ENCODE measurements at regions not wholly inside any gene's neighbourhood (a gene's known extent, or its start where the extent isn't known, plus 50 kb on each side); places are given as distances from the start of the nearest gene placed in this dataset.

DNA sequence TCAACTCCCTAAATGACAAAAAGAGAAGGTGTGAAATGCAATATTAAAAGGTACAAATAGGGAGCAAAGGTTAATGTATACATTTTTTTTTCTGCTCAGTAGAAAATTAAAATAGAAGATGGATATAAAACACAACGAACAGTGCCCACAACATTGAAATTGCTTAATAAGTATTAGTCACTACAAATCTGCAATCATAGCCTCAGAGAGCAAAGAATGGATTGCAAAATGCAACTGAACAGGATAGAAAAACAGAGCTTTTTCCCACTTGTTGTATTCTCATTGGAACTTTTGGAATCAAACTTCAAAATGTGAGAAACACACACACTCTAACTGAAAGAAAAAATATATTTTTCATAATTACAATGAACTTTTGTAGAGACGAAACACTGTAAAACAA is 552.2 kb upstream of the NCAM2 start:
- TF ChIP-seq POLR2A (IDR thresholded peaks at IDR 0.05; ENCODE audit: low read length) = no peak
- TF ChIP-seq GATA1 (IDR thresholded peaks at IDR 0.05; ENCODE audit: low read depth, low read length) = no peak
